ENCODE measurements at regions not wholly inside any gene's neighbourhood (a gene's known extent, or its start where the extent isn't known, plus 50 kb on each side); places are given as distances from the start of the nearest gene placed in this dataset.

DNA sequence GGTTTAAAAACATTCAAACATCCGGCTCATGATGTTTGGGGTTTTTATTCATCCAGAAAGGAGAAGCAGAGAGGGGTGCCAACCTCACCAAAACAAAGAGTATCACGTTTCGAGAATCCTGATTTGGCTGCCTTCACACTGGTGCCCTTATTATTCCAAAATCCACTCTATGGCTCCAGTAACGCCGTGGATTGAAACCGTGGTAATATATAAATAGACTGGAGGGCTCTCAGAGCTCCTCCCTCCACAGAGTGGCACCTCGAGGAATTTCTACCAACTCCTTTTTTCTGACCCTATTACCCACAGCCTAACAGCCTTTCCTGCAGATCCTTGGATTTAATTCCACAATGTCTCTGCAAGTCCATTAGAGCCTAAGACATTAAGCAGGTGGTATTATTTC lies 353.6 kb downstream of the CRPPA start (continued):
- TF ChIP-seq, protein P1, sequence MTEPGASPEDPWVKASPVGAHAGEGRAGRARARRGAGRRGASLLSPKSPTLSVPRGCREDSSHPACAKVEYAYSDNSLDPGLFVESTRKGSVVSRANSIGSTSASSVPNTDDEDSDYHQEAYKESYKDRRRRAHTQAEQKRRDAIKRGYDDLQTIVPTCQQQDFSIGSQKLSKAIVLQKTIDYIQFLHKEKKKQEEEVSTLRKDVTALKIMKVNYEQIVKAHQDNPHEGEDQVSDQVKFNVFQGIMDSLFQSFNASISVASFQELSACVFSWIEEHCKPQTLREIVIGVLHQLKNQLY (CRISPR knock-in tag; conservative IDR thresholded peaks at IDR 0.05) = no peak
- TF ChIP-seq, protein P2, sequence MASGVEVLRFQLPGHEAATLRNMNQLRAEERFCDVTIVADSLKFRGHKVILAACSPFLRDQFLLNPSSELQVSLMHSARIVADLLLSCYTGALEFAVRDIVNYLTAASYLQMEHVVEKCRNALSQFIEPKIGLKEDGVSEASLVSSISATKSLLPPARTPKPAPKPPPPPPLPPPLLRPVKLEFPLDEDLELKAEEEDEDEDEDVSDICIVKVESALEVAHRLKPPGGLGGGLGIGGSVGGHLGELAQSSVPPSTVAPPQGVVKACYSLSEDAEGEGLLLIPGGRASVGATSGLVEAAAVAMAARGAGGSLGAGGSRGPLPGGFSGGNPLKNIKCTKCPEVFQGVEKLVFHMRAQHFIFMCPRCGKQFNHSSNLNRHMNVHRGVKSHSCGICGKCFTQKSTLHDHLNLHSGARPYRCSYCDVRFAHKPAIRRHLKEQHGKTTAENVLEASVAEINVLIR (CRISPR knock-in tag; IDR thresholded peaks at IDR 0.05) = no peak

DNA sequence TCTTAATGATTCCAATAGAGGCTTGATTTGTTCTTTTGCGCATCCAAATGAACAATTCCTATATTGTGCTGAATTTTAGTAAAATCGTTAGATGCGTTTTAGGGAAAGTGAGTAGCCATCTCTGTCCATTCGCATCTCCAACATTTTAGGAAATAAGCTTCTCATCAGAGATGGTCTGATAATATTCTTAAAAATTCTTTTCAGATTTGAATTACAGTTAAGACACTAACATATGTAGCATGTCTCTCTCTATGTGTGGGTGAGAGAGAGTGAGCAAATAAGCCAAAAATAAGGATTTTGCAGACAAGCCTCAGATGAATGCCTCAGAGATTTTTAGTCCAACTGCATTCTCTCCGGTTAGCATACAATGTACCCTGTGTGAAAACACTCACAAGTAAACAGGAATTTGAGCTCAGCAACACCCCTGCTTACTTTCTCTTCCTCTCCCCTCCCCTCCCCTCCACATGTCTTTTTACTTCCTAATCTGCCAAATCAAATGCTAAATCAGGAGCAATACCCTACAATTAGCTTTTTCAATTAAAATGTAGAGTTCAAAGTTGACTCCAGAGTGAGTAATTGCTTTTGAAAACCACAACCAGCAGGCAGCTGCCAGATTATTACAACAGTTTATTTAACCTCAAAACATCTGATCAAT lies 354.4 kb downstream of the CRPPA start:
- Histone ChIP-seq H3K9ac (ENCODE audit: insufficient read depth in 1 of 2, low read depth in 2 of 2, low read length in 2 of 2) (no peak overlapping the region), H3K9me1 (ENCODE audit: control insufficient read depth, insufficient read depth, low read length) (no peaks in the 10 kb centered on the region), H3K79me2 (ENCODE audit: control insufficient read depth, insufficient read depth, low read length) (no peaks in the 10 kb centered on the region), H3K36me3 (ENCODE audit: control insufficient read depth, insufficient read depth, low read length) (no peaks in the 10 kb centered on the region), H3K27ac (ENCODE audit: extremely low read depth, low read depth, low read length) (no peak overlapping the region), H4K20me1 (replicated peaks; ENCODE audit: control insufficient read depth, insufficient read depth, low read length) (no peaks in the 10 kb centered on the region), H3K27me3 (ENCODE audit: control insufficient read depth in 2 of 2, insufficient read depth in 2 of 2, low read length in 2 of 2) (no peaks in the 10 kb centered on the region), H2AFZ (ENCODE audit: low read depth, low read length) (no peak overlapping the region), H3K4me1 (replicated peaks in 1 of 2; ENCODE audit: control insufficient read depth in 2 of 2, insufficient read depth in 2 of 2, low read length in 2 of 2) (no peaks in the 10 kb centered on the region), H3K9me3 (replicated peaks; ENCODE audit: control insufficient read depth, insufficient read depth, low read depth, low read length) (no peaks in the 10 kb centered on the region), H3K4me3 (no peak overlapping the region), H3K4me2 (ENCODE audit: insufficient read depth, low read length) (no peak overlapping the region)
- ATAC-seq (no peak), FAIRE-seq (no peak), DNase-seq (ENCODE audit: extremely low read depth in 1 of 4, low spot score in 3 of 4) (no peak)
- POLR2A ChIA-PET = interaction anchor here (0.5 kb wide), 1 partner anchor 121 kb away, joined by 3 read pairs; no protein-coding TSS in a partner anchor
- intact Hi-C loops (cut with micrococcal nuclease) (loop anchor here (10.0 kb wide), 1 partner anchor 462 kb away; no protein-coding TSS in a partner anchor), in situ Hi-C loops (cut with MboI) (loop anchor here (25.0 kb wide), 2 partner anchors 755 to 1355 kb away; no protein-coding TSS in a partner anchor)
- TF ChIP-seq, protein P1 (CRISPR knock-in tag; conservative IDR thresholded peaks at IDR 0.05) = no peak
- TF ChIP-seq ZNF699 (CRISPR knock-in tag; IDR thresholded peaks at IDR 0.05; ENCODE audit: insufficient replicate concordance) (no peak), CEBPG (CRISPR knock-in tag; IDR thresholded peaks at IDR 0.05) (no peak), CEBPG (tag; conservative IDR thresholded peaks at IDR 0.05 in 1 of 2, IDR thresholded peaks at IDR 0.05 in 1 of 2) (no peak), KLF16 (IDR thresholded peaks at IDR 0.05) (no peak)
- TF ChIP-seq, protein P3, sequence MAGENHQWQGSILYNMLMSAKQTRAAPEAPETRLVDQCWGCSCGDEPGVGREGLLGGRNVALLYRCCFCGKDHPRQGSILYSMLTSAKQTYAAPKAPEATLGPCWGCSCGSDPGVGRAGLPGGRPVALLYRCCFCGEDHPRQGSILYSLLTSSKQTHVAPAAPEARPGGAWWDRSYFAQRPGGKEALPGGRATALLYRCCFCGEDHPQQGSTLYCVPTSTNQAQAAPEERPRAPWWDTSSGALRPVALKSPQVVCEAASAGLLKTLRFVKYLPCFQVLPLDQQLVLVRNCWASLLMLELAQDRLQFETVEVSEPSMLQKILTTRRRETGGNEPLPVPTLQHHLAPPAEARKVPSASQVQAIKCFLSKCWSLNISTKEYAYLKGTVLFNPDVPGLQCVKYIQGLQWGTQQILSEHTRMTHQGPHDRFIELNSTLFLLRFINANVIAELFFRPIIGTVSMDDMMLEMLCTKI (IDR thresholded peaks at IDR 0.05; ENCODE audit: partially characterized antibody) = no peak
- WGBS (ENCODE audit: insufficient coverage, low coverage, missing lambda C conversion rate) = 0% methylated on average over 5 of the region's 5 CpGs
- CTCF ChIA-PET (ENCODE audit: low intra/inter-chr PET ratio) = no interaction called here
- BruUV-seq (replicated peaks) = no TSS peak
